HFFc6 (cell line): ENCODE measurements at regions not wholly inside any gene's neighbourhood (a gene's known extent, or its start where the extent isn't known, plus 50 kb on each side); places are given as distances from the start of the nearest gene placed in this dataset.

Source experiments
- DNase-seq: peaks from one replicate; pipeline ENCODE4 v3.0.0-alpha.2; 2018
- H3K27ac Mint-ChIP-seq: 2 replicates; pipeline ENCODE4 v1.8.0; 2020; ENCODE audit warnings: mild to moderate bottlenecking, mixed read lengths
- H3K27me3 Mint-ChIP-seq: 2 replicates; pipeline ENCODE4 v1.8.0; 2021; ENCODE audit warnings: mild to moderate bottlenecking, moderate library complexity, mixed read lengths; ENCODE audit not compliant: insufficient read depth
- H3K36me3 Mint-ChIP-seq: 2 replicates; pipeline ENCODE4 v1.8.0; 2021; ENCODE audit warnings: low read depth, mixed read lengths
- H3K4me1 Mint-ChIP-seq: 2 replicates; pipeline ENCODE4 v1.8.0; 2020; ENCODE audit warnings: low read depth, mixed read lengths
- H3K4me3 Mint-ChIP-seq: 2 replicates; pipeline ENCODE4 v1.8.0; 2020; ENCODE audit warnings: mild to moderate bottlenecking, moderate library complexity, mixed read lengths
- H3K9me3 Mint-ChIP-seq: 2 replicates; pipeline ENCODE4 v1.8.0; 2020; ENCODE audit warnings: mild to moderate bottlenecking, mixed read lengths
- TF ChIP-seq, protein P1 (sequence below): fragments of 200-600 bp; sonication (generic); IDR thresholded peaks from 2 replicates; pipeline ENCODE4 v1.5.0; 2021; ENCODE audit warnings: antibody characterized with exemption, mild to moderate bottlenecking

DNA sequence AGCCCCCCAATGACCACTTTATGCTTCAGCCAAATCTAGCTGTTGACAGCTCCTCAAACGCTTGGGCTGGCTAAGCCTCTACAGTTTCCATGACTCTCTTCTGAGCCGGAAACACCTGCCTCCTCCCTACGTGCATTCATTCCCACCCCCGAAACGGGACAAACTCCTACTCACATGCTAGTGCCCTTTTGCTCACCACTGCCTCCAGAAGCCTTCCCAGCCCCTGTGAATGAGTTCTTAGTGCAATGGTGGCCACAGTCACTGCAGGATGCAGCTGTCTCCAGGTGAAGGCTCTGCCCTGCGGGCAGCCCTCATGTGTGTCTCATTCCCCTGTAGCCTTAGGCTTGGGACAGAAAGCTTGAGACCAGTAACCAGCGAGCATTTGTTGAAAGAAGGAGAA is 68.8 kb upstream of the DAB2IP start:
- no peaks in the 10 kb centered on the region for H3K9me3 Mint-ChIP-seq
- peaks cover 33% of the 10 kb centered on the region for H3K27me3 Mint-ChIP-seq
- no peak overlapping the region for H3K4me3 Mint-ChIP-seq
- TF ChIP-seq, protein P1, sequence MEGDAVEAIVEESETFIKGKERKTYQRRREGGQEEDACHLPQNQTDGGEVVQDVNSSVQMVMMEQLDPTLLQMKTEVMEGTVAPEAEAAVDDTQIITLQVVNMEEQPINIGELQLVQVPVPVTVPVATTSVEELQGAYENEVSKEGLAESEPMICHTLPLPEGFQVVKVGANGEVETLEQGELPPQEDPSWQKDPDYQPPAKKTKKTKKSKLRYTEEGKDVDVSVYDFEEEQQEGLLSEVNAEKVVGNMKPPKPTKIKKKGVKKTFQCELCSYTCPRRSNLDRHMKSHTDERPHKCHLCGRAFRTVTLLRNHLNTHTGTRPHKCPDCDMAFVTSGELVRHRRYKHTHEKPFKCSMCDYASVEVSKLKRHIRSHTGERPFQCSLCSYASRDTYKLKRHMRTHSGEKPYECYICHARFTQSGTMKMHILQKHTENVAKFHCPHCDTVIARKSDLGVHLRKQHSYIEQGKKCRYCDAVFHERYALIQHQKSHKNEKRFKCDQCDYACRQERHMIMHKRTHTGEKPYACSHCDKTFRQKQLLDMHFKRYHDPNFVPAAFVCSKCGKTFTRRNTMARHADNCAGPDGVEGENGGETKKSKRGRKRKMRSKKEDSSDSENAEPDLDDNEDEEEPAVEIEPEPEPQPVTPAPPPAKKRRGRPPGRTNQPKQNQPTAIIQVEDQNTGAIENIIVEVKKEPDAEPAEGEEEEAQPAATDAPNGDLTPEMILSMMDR: no peak
- H3K36me3 Mint-ChIP-seq: no peaks in the 10 kb centered on the region
- no peak for DNase-seq
- no peak overlapping the region for H3K27ac Mint-ChIP-seq
- H3K4me1 Mint-ChIP-seq: no peaks in the 10 kb centered on the region

DNA sequence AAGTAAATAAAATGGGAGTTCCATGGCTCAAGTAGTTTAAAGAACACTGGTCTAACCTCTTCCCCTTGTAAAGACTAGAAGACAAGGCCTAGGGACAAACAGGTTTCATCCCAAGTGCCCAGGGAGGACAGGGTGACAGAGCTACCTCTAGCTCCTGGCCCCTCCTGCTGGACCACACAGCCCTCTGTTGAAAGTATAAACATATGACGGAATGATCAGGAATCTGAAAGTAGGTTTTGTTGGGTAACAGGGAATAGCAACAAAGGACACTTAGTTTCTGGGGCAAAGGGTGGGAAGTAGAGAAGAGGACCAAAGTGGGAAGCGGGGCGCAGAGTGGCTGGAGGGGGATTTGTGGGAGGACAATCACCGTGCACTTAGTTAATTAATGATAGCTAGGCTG is 67.0 kb upstream of the DAB2IP start:
- Mint-ChIP-seq H3K4me1 (no peaks in the 10 kb centered on the region), H3K4me3 (no peak overlapping the region), H3K9me3 (no peaks in the 10 kb centered on the region), H3K27me3 (peaks cover 37% of the 10 kb centered on the region), H3K27ac (no peak overlapping the region), H3K36me3 (no peaks in the 10 kb centered on the region)
- DNase-seq: no peak
- TF ChIP-seq, protein P1: no peak

DNA sequence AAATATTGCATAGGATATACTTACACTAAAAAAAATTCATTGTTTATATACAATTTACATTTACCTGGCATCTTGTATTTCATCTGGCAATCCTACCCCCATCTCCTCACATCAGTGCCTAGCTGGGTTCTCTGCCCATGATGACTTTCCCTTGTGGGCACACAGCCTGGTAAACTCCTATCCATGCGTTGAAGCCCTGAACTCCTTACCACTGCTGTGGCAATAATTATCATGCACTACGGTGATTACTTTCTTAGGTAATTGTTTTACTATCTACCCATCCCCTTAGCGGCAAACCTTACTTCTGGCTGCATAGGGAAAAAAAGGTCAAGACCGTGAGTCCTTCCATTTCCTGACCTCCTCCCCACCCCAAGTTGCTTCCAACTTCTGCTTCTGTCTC is 63.6 kb upstream of the DAB2IP start:
- Mint-ChIP-seq H3K9me3 (no peaks in the 10 kb centered on the region), H3K4me3 (no peak overlapping the region), H3K4me1 (no peaks in the 10 kb centered on the region), H3K36me3 (no peaks in the 10 kb centered on the region), H3K27me3 (peaks cover 32% of the 10 kb centered on the region), H3K27ac (no peak overlapping the region)
- TF ChIP-seq, protein P1: no peak
- DNase-seq: no peak

DNA sequence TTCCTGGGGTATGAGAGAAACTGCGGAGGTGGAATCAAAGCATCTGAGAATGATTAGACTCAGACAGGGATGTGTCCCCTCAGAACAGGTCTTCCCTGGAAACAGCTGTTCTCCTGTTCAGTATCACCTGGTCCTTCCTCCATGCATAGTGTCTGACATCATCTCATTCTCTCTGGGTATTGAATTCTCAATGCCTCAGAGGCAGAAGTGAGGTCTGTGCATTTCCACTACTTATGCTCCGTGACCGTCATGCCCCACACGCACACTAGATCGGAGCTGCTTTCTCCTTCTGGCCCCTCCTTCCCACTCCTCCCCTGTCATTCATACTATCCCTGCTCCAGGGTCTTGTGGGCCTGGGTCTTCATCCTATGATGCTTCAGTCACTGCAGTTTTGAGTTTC is 61.4 kb upstream of the DAB2IP start:
- TF ChIP-seq, protein P1: no peak
- Mint-ChIP-seq H3K4me1 (peaks cover 6% of the 10 kb centered on the region), H3K36me3 (no peaks in the 10 kb centered on the region), H3K4me3 (no peak overlapping the region), H3K27ac (no peak overlapping the region), H3K9me3 (no peaks in the 10 kb centered on the region), H3K27me3 (peaks cover 33% of the 10 kb centered on the region)
- no peak for DNase-seq

DNA sequence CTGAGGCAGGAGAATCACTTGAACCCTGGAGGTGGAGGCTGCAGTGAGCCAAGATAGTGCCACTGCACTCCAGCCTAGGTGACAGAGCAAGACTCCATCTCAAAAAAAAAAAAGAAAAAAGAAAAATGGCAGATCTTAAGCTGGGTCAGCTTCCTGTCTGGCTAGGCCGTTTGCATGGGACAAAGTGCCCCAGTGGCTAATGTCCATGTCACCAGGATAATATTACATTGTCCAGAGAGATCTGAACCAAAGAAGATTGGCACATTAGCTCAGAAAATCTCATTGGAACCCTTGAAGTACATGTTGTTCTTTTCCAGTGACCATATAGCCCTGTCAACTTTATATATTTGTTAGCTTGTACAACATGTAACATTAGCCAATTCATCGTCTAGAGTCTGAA is 59.2 kb upstream of the DAB2IP start:
- DNase-seq: no peak
- Mint-ChIP-seq H3K36me3 (no peaks in the 10 kb centered on the region), H3K9me3 (no peaks in the 10 kb centered on the region), H3K27ac (no peak overlapping the region), H3K27me3 (peaks cover 27% of the 10 kb centered on the region), H3K4me3 (no peak overlapping the region), H3K4me1 (peaks cover 19% of the 10 kb centered on the region)
- TF ChIP-seq, protein P1: no peak

DNA sequence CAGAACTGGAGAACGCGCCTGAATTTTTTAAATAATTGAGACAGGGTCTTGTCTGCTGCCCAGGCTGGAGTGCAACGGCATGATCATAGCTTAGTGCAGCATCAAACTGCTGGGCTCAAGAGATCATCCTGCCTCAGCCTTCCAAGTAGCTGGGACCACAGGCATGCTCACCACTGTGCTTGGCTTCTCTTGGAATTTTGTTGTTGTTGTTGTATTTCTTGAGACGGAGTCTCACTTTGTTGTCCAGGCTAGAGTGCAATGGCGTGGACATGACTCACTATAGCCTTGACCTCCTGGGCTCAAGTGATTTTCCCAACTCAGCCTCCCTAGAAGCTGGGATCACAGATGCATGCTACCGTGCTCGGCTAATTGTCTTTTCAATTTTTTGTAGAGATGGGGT is 58.4 kb upstream of the DAB2IP start:
- Mint-ChIP-seq H3K4me1 (peaks cover 27% of the 10 kb centered on the region), H3K27ac (no peak overlapping the region), H3K9me3 (no peaks in the 10 kb centered on the region), H3K27me3 (peaks cover 22% of the 10 kb centered on the region), H3K4me3 (no peak overlapping the region), H3K36me3 (no peaks in the 10 kb centered on the region)
- DNase-seq: no peak
- TF ChIP-seq, protein P1: no peak
